GM18868 (cell line): ENCODE measurements at regions not wholly inside any gene's neighbourhood (a gene's known extent, or its start where the extent isn't known, plus 50 kb on each side); places are given as distances from the start of the nearest gene placed in this dataset.
"Not testable (repeated sequence)": the region's sequence is repeated elsewhere in the genome, so short reads cannot be mapped to it uniquely, and the experiment has no call there.

Experiments used
- ATAC-seq: cut with Tn5 transposase; IDR thresholded peaks from one replicate; pipeline ENCODE4 v1.9.1; 2021; ENCODE audit warnings: mild to moderate bottlenecking, moderate library complexity; ENCODE audit not compliant: unreplicated experiment

- ATAC-seq: no peak
These were observed 636.4 kb downstream of the SLC16A7 start for GRCh38 chr12:60231976-60232907.

GRCh38 chr12:60234611-60235195 lies 638.9 kb downstream of the SLC16A7 start:
- ATAC-seq: not testable (repeated sequence)

- ATAC-seq: no peak
These were observed 639.4 kb downstream of the SLC16A7 start for GRCh38 chr12:60235261-60235660.

DNA sequence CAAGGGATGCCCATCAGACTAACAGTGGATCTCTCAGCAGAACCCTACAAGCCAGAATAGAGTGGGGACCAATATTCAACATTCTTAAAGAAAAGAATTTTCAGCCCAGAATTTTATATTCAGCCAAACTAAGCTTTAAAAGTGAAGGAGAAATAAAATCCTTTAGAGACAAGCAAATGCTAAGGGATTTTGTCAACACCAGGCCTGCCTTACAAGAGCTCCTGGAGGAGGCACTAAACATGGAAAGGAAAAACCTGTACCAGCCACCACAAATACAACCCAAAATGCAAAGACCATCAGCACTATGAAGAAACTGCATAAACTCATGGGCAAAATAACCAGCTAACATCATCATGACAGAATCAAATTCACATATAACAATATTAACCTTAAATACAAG lies 640.6 kb downstream of the SLC16A7 start:
- not testable (repeated sequence) for ATAC-seq

GRCh38 chr12:60240891-60241290 lies 645.1 kb downstream of the SLC16A7 start:
- ATAC-seq: no peak

DNA sequence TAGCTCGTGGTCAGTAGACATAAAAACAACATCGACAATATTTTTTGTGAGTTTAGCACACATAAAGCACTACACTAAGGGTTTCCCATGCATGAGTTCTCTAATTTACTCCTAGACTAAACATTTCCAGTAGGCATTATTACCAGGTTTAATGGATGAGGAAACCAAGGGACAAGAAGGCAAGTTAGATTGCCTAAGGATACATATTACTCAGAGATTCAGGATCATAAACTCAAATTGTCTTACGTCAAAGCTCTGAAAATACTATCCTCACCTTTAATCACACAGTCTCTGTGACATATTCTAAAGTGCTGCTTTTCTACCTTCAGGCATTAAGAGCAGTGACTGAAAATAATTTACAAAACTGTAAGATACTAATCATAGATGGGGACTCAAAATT lies 655.3 kb downstream of the SLC16A7 start:
- no peak for ATAC-seq

DNA sequence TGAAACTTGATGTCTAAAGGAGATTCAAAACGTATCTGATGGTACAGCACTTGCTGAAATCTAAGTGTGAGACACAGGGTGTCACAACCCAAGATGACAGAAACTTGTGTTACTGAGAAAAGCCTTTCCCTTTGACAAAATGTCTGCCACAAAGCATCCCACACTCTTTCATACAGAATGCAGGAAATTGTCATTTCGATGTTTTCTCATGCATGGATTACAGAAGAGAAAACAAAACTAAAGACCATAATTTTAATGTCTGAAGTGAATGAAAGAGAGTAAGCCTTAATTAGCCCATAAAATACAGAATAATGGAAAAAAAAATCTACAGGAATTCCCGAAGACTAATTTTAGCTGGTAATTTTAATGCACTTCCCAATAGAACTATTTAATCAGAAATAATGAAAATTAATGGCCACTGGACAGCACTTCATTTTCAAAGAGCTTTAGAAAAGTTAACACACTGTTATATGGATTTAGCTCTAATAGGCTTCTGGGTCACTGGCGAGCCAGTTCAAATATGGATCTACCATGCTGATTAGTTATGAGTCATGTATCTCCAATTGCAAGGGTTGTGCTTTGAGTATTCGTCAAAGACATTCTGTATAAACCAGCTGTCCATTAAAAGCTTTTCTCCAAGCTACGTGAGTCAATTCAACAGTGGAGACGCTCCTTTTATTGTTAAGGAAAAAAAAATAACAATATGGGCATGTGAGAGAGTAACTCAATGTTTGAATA lies 656.7 kb downstream of the SLC16A7 start:
- ATAC-seq: no peak

GRCh38 chr12:60255044-60255443 lies 659.2 kb downstream of the SLC16A7 start:
- no peak for ATAC-seq

DNA sequence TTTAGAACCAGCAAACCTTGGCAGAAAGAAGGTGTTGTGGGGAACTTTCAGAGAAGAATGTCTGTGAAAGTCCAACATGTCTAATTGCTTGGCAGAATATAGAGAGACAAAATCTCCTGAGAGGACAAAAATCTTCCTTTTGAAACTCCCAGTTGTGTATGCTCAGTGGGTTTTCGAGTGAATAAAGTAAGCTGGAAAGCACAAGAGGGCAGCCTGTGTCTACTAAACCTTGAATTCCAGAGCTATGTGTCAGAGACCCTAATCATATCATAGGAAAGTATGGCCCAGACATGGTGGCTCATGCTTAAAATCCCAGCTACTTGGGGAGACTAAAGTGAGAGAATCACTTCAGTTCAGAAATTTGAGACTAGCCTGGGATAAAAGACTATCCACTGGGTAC lies 661.2 kb downstream of the SLC16A7 start:
- no peak for ATAC-seq

DNA sequence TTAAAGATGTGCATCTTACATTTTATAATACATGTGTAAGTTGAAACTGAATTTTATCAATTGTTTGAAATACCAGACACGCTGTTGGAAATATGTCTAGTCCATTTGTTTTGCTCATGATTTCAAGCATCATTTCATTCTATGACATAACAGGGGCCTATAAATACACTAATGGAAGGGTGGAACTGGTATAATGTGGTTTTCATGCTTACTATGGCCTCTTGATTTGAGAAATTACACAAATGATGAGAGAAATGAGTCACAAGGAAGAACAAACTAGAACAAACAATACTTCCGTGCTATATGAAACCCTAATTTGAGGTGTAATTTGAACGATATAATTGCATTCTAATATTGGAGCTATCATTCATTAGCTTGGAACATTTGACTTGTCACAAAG lies 663.4 kb downstream of the SLC16A7 start:
- ATAC-seq: no peak

DNA sequence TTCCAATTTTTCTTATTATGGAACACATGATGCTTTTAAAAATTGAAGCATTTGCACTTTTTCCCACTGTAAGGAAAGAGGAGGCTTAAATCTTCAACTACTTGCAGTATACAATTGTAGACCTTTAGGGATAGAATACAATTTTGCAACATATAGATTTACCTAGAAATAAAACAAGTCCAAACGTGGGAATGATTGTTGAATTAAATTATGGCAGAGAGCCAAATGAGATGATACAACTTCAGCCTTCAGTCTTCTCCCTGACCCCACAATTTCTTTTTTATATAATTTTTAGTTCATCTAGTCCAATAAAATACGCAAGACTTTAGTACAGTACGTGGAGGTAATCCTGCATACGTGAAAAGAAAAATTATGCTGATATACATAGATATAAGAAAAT lies 666.5 kb downstream of the SLC16A7 start:
- ATAC-seq: no peak

- no peak for ATAC-seq
These were observed 667.3 kb downstream of the SLC16A7 start for GRCh38 chr12:60263161-60263560.

DNA sequence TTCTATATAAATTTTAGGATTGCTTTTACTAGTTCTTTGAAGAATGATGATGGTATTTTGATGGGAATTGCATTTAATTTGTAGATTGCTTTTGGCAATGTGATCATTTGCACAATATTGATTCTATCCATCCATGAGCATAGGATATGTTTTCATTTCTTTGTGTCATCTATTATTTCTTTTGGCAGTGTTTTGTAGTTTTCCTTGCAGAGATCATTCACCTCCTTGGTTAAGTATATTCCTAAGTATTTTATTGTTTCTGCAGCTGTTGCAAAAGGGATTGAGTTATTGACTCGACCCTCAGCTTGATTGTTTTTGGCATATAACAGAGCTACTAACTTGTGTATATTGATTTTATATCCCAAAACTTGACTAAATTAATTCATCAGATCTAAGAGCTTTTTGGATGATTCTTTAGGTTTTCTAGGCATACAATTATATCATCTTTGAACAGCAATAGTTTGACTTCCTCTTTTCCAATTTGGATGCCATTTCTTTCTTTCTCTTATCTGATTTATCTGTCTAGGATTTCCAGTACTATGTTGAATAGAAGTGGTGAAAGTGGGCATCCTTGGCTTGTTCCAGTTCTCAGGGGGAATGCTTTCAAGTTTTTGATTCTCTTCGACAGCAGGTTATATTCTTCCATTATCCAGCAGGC lies 668.1 kb downstream of the SLC16A7 start:
- no peak for ATAC-seq

DNA sequence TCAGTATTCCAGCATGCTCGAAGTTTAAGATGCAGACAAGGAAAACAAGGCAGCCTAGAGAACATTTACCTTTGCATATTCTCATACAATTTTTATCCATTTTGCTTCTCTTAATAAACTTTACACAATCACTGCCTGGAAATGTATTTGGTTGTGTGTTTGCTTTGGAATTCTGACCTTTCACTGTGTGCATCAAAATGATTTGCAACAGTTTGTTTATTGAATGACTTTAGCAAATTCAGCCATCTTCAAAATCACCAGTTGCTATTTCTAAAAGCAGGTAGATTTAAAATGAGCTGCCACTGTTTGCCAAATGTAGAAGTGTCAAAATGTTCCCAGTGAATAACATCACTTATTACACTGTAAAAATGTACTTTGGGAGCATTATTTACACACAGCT lies 669.9 kb downstream of the SLC16A7 start:
- no peak for ATAC-seq

DNA sequence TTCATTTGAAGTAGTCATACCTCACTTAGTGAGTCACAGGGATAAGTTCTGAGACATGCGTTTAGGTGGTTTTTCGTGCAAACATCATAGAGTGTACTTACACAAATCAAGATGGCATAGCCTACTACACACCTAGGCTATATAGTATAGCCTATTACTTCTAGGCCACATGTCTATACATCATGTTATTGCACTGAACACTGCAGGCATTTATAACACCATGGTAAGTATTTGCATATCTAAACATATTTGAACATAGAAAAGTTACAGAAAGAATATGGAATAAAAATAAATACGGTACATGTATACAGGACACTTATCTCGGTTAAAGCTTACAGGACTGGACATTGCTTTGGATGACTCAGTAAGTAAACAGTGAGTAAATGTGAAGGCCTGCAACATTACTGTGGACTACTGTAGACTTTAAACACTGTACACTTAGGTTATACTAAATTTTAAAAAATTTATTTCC lies 670.6 kb downstream of the SLC16A7 start:
- no peak for ATAC-seq

- no peak for ATAC-seq
These were observed 673.9 kb downstream of the SLC16A7 start for GRCh38 chr12:60269611-60270269.

- ATAC-seq: no peak
These were observed 676.0 kb downstream of the SLC16A7 start for GRCh38 chr12:60271816-60272215.

DNA sequence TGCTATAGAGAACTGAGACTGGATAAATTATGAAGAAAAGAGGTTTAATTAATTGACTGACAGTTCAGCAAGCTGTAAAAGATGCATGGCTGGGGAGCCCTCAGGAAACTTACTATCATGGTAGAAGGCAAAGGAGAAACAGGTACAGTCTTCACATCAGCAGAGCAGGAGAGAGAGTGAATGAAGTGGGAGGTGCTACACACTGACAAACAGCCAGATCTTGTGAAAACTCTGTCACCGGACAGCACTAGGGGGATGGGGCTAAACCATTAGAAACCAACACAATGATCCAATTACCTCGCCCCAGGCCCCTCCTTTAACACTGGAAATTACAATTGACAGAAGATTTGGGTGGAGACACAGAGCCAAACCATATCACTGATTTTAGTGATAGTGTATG lies 682.4 kb downstream of the SLC16A7 start:
- ATAC-seq: no peak

DNA sequence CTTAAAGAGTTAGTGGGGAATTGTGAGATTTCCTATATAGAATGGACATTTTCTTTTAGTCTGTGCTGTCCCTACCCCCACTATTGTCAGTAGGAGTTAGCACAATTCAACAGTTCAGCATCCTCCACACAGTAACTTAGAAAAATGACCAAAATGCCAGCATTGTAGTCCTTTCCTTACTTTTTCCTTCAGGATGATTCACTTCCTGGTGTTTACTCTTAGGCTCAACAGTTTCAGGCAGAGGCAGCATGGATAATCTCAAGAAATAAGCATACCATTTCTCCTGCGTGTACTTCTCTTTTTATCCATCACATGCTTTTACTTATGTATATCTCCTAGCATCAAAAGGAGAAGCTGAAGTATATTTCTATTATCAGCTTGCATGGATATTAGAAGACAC lies 683.4 kb downstream of the SLC16A7 start:
- ATAC-seq: no peak

GRCh38 chr12:60281522-60281921 lies 685.7 kb downstream of the SLC16A7 start:
- ATAC-seq: no peak

GRCh38 chr12:60290532-60290931 lies 694.7 kb downstream of the SLC16A7 start:
- no peak for ATAC-seq
